ENCODE measurements at regions not wholly inside any gene's neighbourhood (a gene's known extent, or its start where the extent isn't known, plus 50 kb on each side); places are given as distances from the start of the nearest gene placed in this dataset.
A peak's percentile ranks its signal among the peaks of the same experiment; 100 is the strongest.

- no peak overlapping the region for H3K27ac Mint-ChIP-seq (ENCODE audit: low read depth, unreplicated experiment)
- H3K36me3 Mint-ChIP-seq (ENCODE audit: insufficient read depth, unreplicated experiment), result no peaks in the 10 kb centered on the region
- H3K4me1 Mint-ChIP-seq (ENCODE audit: insufficient read depth, unreplicated experiment), result no peaks in the 10 kb centered on the region
- no peaks in the 10 kb centered on the region for H3K9me3 Mint-ChIP-seq (ENCODE audit: unreplicated experiment)
- TF ChIP-seq, protein P1, sequence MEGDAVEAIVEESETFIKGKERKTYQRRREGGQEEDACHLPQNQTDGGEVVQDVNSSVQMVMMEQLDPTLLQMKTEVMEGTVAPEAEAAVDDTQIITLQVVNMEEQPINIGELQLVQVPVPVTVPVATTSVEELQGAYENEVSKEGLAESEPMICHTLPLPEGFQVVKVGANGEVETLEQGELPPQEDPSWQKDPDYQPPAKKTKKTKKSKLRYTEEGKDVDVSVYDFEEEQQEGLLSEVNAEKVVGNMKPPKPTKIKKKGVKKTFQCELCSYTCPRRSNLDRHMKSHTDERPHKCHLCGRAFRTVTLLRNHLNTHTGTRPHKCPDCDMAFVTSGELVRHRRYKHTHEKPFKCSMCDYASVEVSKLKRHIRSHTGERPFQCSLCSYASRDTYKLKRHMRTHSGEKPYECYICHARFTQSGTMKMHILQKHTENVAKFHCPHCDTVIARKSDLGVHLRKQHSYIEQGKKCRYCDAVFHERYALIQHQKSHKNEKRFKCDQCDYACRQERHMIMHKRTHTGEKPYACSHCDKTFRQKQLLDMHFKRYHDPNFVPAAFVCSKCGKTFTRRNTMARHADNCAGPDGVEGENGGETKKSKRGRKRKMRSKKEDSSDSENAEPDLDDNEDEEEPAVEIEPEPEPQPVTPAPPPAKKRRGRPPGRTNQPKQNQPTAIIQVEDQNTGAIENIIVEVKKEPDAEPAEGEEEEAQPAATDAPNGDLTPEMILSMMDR (IDR thresholded peaks at IDR 0.05; ENCODE audit: unreplicated experiment), result no peak
- DNase-seq (ENCODE audit: unreplicated experiment), result peak; percentile 3
- intact Hi-C loops (cut with micrococcal nuclease), result no loop called here
- CTCF ChIA-PET, result no interaction called here
- POLR2A ChIA-PET, result interaction anchor here (0.7 kb wide), 1 partner anchor 1134 kb away, joined by 3 read pairs; no protein-coding TSS in a partner anchor
- no peak overlapping the region for H3K4me3 Mint-ChIP-seq (ENCODE audit: unreplicated experiment)
- H3K27me3 Mint-ChIP-seq (ENCODE audit: insufficient read depth, unreplicated experiment), result no peaks in the 10 kb centered on the region
- no TSS peak for BruUV-seq (replicated peaks)
Observed at GRCh38 chr10:4312051-4312835, 513.8 kb upstream of the AKR1E2 start.

DNA sequence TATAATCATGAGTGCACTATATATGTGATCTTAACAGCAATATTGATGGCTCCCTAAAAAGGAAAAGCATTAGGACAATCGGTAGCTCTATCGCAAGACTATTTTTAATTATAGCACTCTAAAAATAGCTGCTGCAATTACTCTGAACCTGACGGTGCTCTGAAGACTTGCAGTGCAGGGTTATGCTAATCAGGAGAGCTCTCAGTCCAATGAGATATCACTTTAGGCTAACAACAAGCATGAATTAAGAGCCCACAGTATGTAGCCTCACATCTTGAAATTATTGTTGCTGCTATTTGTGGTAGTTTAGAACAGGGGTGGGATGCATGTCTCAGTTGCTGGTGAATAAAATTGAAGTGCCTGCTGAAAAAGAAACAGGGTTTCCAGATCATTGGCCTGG lies 515.8 kb upstream of the AKR1E2 start:
- Mint-ChIP-seq H3K9me3 (ENCODE audit: unreplicated experiment) (no peaks in the 10 kb centered on the region), H3K27ac (ENCODE audit: low read depth, unreplicated experiment) (no peak overlapping the region), H3K27me3 (ENCODE audit: insufficient read depth, unreplicated experiment) (no peaks in the 10 kb centered on the region), H3K36me3 (ENCODE audit: insufficient read depth, unreplicated experiment) (no peaks in the 10 kb centered on the region), H3K4me1 (ENCODE audit: insufficient read depth, unreplicated experiment) (no peaks in the 10 kb centered on the region), H3K4me3 (ENCODE audit: unreplicated experiment) (no peak overlapping the region)
- intact Hi-C loops (cut with micrococcal nuclease), result no loop called here
- CTCF ChIA-PET, result interaction anchor here (0.6 kb wide), 1 partner anchor 34 kb away, joined by 3 read pairs; no protein-coding TSS in a partner anchor
- POLR2A ChIA-PET, result no interaction called here
- no TSS peak for BruUV-seq (replicated peaks)
- DNase-seq (ENCODE audit: unreplicated experiment), result no peak
- TF ChIP-seq, protein P1 (IDR thresholded peaks at IDR 0.05; ENCODE audit: unreplicated experiment), result no peak

GRCh38 chr10:4307910-4308309 lies 518.1 kb upstream of the AKR1E2 start:
- DNase-seq (ENCODE audit: unreplicated experiment), result no peak
- H3K4me1 Mint-ChIP-seq (ENCODE audit: insufficient read depth, unreplicated experiment), result no peaks in the 10 kb centered on the region
- ChIA-PET CTCF (interaction anchor here (0.6 kb wide), 2 partner anchors 62 to 526 kb away, joined by 3 read pairs; no protein-coding TSS in a partner anchor), POLR2A (interaction anchor here (0.6 to 3.6 kb wide), 6 partner anchors 13 to 527 kb away, joined by 3 to 16 read pairs (median 4); partner anchors contain the start of gene KLF6)
- no peak overlapping the region for H3K27ac Mint-ChIP-seq (ENCODE audit: low read depth, unreplicated experiment)
- H3K4me3 Mint-ChIP-seq (ENCODE audit: unreplicated experiment), result no peak overlapping the region
- H3K36me3 Mint-ChIP-seq (ENCODE audit: insufficient read depth, unreplicated experiment), result no peaks in the 10 kb centered on the region
- H3K27me3 Mint-ChIP-seq (ENCODE audit: insufficient read depth, unreplicated experiment), result no peaks in the 10 kb centered on the region
- no peaks in the 10 kb centered on the region for H3K9me3 Mint-ChIP-seq (ENCODE audit: unreplicated experiment)
- TF ChIP-seq, protein P1 (IDR thresholded peaks at IDR 0.05; ENCODE audit: unreplicated experiment), result no peak
- BruUV-seq (replicated peaks), result no TSS peak
- intact Hi-C loops (cut with micrococcal nuclease), result no loop called here

GRCh38 chr10:4306871-4307270 lies 519.1 kb upstream of the AKR1E2 start:
- Mint-ChIP-seq H3K9me3 (ENCODE audit: unreplicated experiment) (no peaks in the 10 kb centered on the region), H3K27ac (ENCODE audit: low read depth, unreplicated experiment) (no peak overlapping the region), H3K36me3 (ENCODE audit: insufficient read depth, unreplicated experiment) (no peaks in the 10 kb centered on the region), H3K27me3 (ENCODE audit: insufficient read depth, unreplicated experiment) (no peaks in the 10 kb centered on the region), H3K4me3 (ENCODE audit: unreplicated experiment) (no peak overlapping the region), H3K4me1 (ENCODE audit: insufficient read depth, unreplicated experiment) (no peaks in the 10 kb centered on the region)
- POLR2A ChIA-PET, result interaction anchor here (0.5 to 3.6 kb wide), 12 partner anchors 11 to 542 kb away, joined by 3 to 16 read pairs (median 3); partner anchors contain the start of gene KLF6
- intact Hi-C loops (cut with micrococcal nuclease), result no loop called here
- CTCF ChIA-PET, result interaction anchor here (0.5 to 1.4 kb wide), 3 partner anchors 8 to 70 kb away, joined by 3 to 8 read pairs (median 5); no protein-coding TSS in a partner anchor
- no peak for DNase-seq (ENCODE audit: unreplicated experiment)
- no TSS peak for BruUV-seq (replicated peaks)
- TF ChIP-seq, protein P1 (IDR thresholded peaks at IDR 0.05; ENCODE audit: unreplicated experiment), result no peak
